ENCODE measurements at regions not wholly inside any gene's neighbourhood (a gene's known extent, or its start where the extent isn't known, plus 50 kb on each side); places are given as distances from the start of the nearest gene placed in this dataset.

- TF ChIP-seq CTCF (conservative IDR thresholded peaks at IDR 0.05; ENCODE audit: low read depth, low read length) (no peak), ELK1 (IDR thresholded peaks at IDR 0.05; ENCODE audit: borderline replicate concordance, low read depth, low read length) (no peak), CEBPB (IDR thresholded peaks at IDR 0.05; ENCODE audit: low read depth, low read length) (no peak), POLR2A (IDR thresholded peaks at IDR 0.05; ENCODE audit: low read depth, low read length) (no peak), FOS (IDR thresholded peaks at IDR 0.05; ENCODE audit: low read depth, low read length) (no peak), RAD21 (IDR thresholded peaks at IDR 0.05; ENCODE audit: low read length) (no peak)
These were observed 210.7 kb downstream of the CDH26 start for GRCh38 chr20:60168963-60169362.
